HL-60 (cell line): ENCODE measurements at regions not wholly inside any gene's neighbourhood (a gene's known extent, or its start where the extent isn't known, plus 50 kb on each side); places are given as distances from the start of the nearest gene placed in this dataset.

Experiments
- POLR2AphosphoS5 ChIP-seq: IDR thresholded peaks from 2 replicates; pipeline ENCODE4 v1.6.1; 2012; ENCODE audit warnings: low read depth
- TF ChIP-seq, protein P1 (sequence below): IDR thresholded peaks from one replicate; pipeline ENCODE4 v1.5.1; 2011; ENCODE audit warnings: low read length, control low read depth, inconsistent platforms; ENCODE audit not compliant: insufficient read depth
- TF ChIP-seq, protein P2 (sequence below): IDR thresholded peaks from 2 replicates; pipeline ENCODE4 v1.6.1; 2012; ENCODE audit warnings: low read depth; ENCODE audit not compliant: insufficient replicate concordance

DNA sequence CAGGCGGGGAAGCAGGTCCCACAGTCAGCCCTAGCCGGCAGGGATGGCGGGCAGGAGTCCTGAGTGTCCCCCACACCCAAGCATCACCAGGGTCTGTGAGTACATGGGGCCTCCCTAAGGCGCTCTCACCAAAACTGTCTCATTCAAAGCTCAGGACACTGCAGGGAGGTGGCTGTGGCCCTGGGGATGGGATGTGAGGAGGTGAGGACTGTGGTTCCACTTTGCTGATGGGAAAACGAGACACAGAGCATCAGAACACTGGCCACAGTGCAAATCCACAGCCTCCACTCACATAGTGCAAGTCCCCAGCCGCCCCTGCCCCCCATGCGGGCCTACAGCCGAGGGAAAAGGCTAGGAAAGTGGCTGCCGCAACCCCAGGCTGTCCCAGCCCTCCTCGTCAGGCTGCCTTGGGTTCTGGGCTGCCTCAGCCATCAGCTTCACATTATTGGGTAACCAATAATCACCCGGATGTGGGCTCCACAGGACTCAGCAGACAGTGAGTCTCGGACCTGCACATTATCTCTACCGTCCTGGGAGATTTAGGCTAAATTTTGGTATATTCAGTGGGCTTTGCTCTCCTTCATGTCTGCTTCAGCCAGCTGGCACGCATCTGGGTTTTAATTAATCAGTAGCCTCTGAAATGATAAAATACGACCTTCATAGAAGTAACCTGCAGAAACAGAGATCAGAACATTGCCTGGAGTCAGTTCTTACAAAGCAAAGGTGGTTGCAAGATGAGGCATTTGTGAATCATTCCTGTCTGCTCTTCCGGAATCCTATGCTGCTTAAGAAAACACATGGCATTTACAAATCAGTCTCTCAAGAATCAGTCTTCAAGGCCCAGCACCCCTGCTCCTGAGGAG is 77.0 kb downstream of the SOX1 start:
- TF ChIP-seq, protein P1, sequence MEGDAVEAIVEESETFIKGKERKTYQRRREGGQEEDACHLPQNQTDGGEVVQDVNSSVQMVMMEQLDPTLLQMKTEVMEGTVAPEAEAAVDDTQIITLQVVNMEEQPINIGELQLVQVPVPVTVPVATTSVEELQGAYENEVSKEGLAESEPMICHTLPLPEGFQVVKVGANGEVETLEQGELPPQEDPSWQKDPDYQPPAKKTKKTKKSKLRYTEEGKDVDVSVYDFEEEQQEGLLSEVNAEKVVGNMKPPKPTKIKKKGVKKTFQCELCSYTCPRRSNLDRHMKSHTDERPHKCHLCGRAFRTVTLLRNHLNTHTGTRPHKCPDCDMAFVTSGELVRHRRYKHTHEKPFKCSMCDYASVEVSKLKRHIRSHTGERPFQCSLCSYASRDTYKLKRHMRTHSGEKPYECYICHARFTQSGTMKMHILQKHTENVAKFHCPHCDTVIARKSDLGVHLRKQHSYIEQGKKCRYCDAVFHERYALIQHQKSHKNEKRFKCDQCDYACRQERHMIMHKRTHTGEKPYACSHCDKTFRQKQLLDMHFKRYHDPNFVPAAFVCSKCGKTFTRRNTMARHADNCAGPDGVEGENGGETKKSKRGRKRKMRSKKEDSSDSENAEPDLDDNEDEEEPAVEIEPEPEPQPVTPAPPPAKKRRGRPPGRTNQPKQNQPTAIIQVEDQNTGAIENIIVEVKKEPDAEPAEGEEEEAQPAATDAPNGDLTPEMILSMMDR, result no peak
- TF ChIP-seq, protein P2, sequence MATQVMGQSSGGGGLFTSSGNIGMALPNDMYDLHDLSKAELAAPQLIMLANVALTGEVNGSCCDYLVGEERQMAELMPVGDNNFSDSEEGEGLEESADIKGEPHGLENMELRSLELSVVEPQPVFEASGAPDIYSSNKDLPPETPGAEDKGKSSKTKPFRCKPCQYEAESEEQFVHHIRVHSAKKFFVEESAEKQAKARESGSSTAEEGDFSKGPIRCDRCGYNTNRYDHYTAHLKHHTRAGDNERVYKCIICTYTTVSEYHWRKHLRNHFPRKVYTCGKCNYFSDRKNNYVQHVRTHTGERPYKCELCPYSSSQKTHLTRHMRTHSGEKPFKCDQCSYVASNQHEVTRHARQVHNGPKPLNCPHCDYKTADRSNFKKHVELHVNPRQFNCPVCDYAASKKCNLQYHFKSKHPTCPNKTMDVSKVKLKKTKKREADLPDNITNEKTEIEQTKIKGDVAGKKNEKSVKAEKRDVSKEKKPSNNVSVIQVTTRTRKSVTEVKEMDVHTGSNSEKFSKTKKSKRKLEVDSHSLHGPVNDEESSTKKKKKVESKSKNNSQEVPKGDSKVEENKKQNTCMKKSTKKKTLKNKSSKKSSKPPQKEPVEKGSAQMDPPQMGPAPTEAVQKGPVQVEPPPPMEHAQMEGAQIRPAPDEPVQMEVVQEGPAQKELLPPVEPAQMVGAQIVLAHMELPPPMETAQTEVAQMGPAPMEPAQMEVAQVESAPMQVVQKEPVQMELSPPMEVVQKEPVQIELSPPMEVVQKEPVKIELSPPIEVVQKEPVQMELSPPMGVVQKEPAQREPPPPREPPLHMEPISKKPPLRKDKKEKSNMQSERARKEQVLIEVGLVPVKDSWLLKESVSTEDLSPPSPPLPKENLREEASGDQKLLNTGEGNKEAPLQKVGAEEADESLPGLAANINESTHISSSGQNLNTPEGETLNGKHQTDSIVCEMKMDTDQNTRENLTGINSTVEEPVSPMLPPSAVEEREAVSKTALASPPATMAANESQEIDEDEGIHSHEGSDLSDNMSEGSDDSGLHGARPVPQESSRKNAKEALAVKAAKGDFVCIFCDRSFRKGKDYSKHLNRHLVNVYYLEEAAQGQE, result no peak
- TF ChIP-seq POLR2AphosphoS5, result no peak
